Peyer's patch (tissue), 4 donors: ENCODE measurements at regions not wholly inside any gene's neighbourhood (a gene's known extent, or its start where the extent isn't known, plus 50 kb on each side); places are given as distances from the start of the nearest gene placed in this dataset.

ENCODE experiments used
- DNase-seq, 3 donors: peaks; one replicate each; pipeline ENCODE4 v3.0.0-alpha.2; 2017 to 2019
- H3K27ac ChIP-seq, 4 donors: fragments of 200-600 bp; sonication (generic); one replicate each; pipeline ENCODE4 v1.5.1; 2016 to 2019
- H3K27me3 ChIP-seq, 2 donors: fragments of 200-600 bp; sonication (generic); one replicate each; pipeline ENCODE4 v1.5.1; 2019
- H3K36me3 ChIP-seq, 3 donors: fragments of 200-600 bp; sonication (generic); one replicate each; pipeline ENCODE4 v1.5.1; 2016 to 2019
- H3K4me1 ChIP-seq, 4 donors: fragments of 200-600 bp; sonication (generic); one replicate each; pipeline ENCODE4 v1.5.1; 2016 to 2019
- H3K4me3 ChIP-seq, 4 donors: fragments of 200-600 bp; sonication (generic); 1 replicate in 3 of 4; 2 replicates in 1 of 4; pipeline ENCODE4 v1.5.1; 2016 to 2019; ENCODE audit warnings: mild to moderate bottlenecking in 1 of 4
- H3K9me3 ChIP-seq, 4 donors: fragments of 200-600 bp; sonication (generic); one replicate each; pipeline ENCODE4 v1.5.1; 2016 to 2019; ENCODE audit warnings: mild to moderate bottlenecking in 1 of 4
- CTCF ChIP-seq, 6 experiments: fragments of 450-650 bp in 4 of 6; fragments of 200-600 bp in 2 of 6; sonication (generic) in 1 of 6; IDR thresholded peaks; one replicate each; pipeline ENCODE4 v1.5.1; 2017 to 2019; ENCODE audit warnings: antibody characterized with exemption in 6 of 6, mild to moderate bottlenecking in 3 of 6, moderate library complexity in 1 of 6
- POLR2A ChIP-seq, 2 donors: fragments of 450-650 bp; IDR thresholded peaks; one replicate each; pipeline ENCODE4 v1.5.1; 2017; ENCODE audit warnings: antibody characterized with exemption in 2 of 2, mild to moderate bottlenecking in 2 of 2, moderate library complexity in 2 of 2

- Histone ChIP-seq H3K4me1 (no peaks in the 10 kb centered on the region), H3K36me3 (no peaks in the 10 kb centered on the region), H3K9me3 (no peaks in the 10 kb centered on the region), H3K27ac (no peak overlapping the region), H3K4me3 (no peak overlapping the region), H3K27me3 (no peaks in the 10 kb centered on the region)
- DNase-seq = no peak
- TF ChIP-seq CTCF (IDR thresholded peaks at IDR 0.05) (no peak), POLR2A (IDR thresholded peaks at IDR 0.05) (no peak)
These were observed 336.5 kb upstream of the LRP1B start for GRCh38 chr2:142467321-142467720.

- Histone ChIP-seq H3K4me3 (no peak overlapping the region), H3K27ac (no peak overlapping the region), H3K36me3 (no peaks in the 10 kb centered on the region), H3K9me3 (no peaks in the 10 kb centered on the region), H3K4me1 (no peaks in the 10 kb centered on the region), H3K27me3 (no peaks in the 10 kb centered on the region)
- TF ChIP-seq POLR2A (IDR thresholded peaks at IDR 0.05) = no peak
- no peak for TF ChIP-seq CTCF (IDR thresholded peaks at IDR 0.05)
- DNase-seq = no peak
These were observed 332.2 kb upstream of the LRP1B start for GRCh38 chr2:142463047-142463446.

GRCh38 chr2:142462306-142462705 is 331.5 kb upstream of the LRP1B start:
- DNase-seq = no peak
- no peak for TF ChIP-seq CTCF (IDR thresholded peaks at IDR 0.05)
- TF ChIP-seq POLR2A (IDR thresholded peaks at IDR 0.05) = no peak
- no peaks in the 10 kb centered on the region for H3K27me3 ChIP-seq
- H3K4me3 ChIP-seq = no peak overlapping the region
- H3K9me3 ChIP-seq = no peaks in the 10 kb centered on the region
- no peak overlapping the region for H3K27ac ChIP-seq
- H3K36me3 ChIP-seq = no peaks in the 10 kb centered on the region
- H3K4me1 ChIP-seq = no peaks in the 10 kb centered on the region

- H3K27ac ChIP-seq = no peak overlapping the region
- H3K9me3 ChIP-seq = no peaks in the 10 kb centered on the region
- no peaks in the 10 kb centered on the region for H3K36me3 ChIP-seq
- no peak overlapping the region for H3K4me3 ChIP-seq
- no peaks in the 10 kb centered on the region for H3K4me1 ChIP-seq
- DNase-seq = no peak
- TF ChIP-seq CTCF (IDR thresholded peaks at IDR 0.05) (no peak), POLR2A (IDR thresholded peaks at IDR 0.05) (no peak)
- H3K27me3 ChIP-seq = no peaks in the 10 kb centered on the region
These were observed 314.8 kb upstream of the LRP1B start for GRCh38 chr2:142445551-142446072.

- H3K36me3 ChIP-seq = no peaks in the 10 kb centered on the region
- TF ChIP-seq POLR2A (IDR thresholded peaks at IDR 0.05) = no peak
- no peaks in the 10 kb centered on the region for H3K9me3 ChIP-seq
- no peak overlapping the region for H3K27ac ChIP-seq
- no peaks in the 10 kb centered on the region for H3K27me3 ChIP-seq
- H3K4me1 ChIP-seq = no peaks in the 10 kb centered on the region
- H3K4me3 ChIP-seq = no peak overlapping the region
- no peak for DNase-seq
These were observed 314.2 kb upstream of the LRP1B start for GRCh38 chr2:142445023-142445422.

- H3K27ac ChIP-seq = no peak overlapping the region
These were observed 305.0 kb upstream of the LRP1B start for GRCh38 chr2:142435847-142436246.

GRCh38 chr2:142426064-142426463 is 295.2 kb upstream of the LRP1B start:
- Histone ChIP-seq H3K27me3 (no peaks in the 10 kb centered on the region), H3K27ac (no peak overlapping the region), H3K4me3 (no peak overlapping the region), H3K4me1 (no peaks in the 10 kb centered on the region), H3K36me3 (no peaks in the 10 kb centered on the region), H3K9me3 (no peaks in the 10 kb centered on the region)
- TF ChIP-seq CTCF (IDR thresholded peaks at IDR 0.05) (no peak), POLR2A (IDR thresholded peaks at IDR 0.05) (no peak)
- DNase-seq = no peak

More at GRCh38 chr2:142435847-142436246, 305.0 kb upstream of the LRP1B start:
- no peaks in the 10 kb centered on the region for H3K4me1 ChIP-seq
- no peak for DNase-seq
- no peaks in the 10 kb centered on the region for H3K9me3 ChIP-seq
- H3K4me3 ChIP-seq = no peak overlapping the region
- H3K27me3 ChIP-seq = no peaks in the 10 kb centered on the region
- H3K36me3 ChIP-seq = no peaks in the 10 kb centered on the region
- TF ChIP-seq POLR2A (IDR thresholded peaks at IDR 0.05) = no peak
